ENCODE measurements at regions not wholly inside any gene's neighbourhood (a gene's known extent, or its start where the extent isn't known, plus 50 kb on each side); places are given as distances from the start of the nearest gene placed in this dataset.

DNA sequence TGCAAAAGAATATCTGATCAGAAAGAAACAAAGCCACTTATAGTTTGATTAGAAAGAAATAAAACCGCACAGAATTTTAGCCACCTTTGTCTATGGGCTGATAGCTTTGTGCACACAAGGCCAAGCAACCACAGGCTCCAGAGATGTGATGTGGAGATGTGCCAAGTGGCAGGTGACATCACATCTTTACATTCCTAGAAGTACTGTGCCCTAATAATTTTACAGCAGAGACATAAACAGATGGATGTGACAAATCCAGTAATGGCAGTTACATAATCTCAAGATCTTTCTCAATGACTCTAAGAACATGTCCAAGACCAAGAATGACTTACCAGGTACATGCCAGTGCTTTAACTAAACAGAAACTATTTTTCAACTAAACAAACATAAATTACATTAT is 159.5 kb downstream of the LTN1 start:
- H3K4me2 ChIP-seq (ENCODE audit: control insufficient read depth, extremely low read depth, insufficient read depth, low read depth, low read length) = no peak overlapping the region

DNA sequence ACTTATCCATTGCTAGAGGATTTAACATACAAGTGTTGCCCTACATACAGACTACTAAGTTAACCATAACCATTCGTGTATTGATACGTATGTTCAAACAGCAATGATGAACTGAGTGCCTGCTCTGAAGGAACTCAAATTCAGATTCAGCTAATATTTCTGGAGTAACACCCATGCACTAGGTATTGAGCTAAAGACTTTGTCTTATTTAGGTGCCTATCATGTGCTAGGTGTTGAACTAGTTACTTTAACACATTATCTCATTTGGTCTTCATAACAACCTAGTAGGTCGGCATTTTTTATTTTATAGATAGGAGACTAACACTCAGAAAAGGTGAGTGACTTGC is 160.0 kb downstream of the LTN1 start:
- no peaks in the 10 kb centered on the region for H3K9me1 ChIP-seq (ENCODE audit: control insufficient read depth, extremely low read depth, insufficient read depth, low read length)
- peaks cover 19% of the 10 kb centered on the region for H3K4me1 ChIP-seq (ENCODE audit: control insufficient read depth, extremely low read depth, insufficient read depth, low read length)
- peak overlapping the region; percentile 5 for H3K27ac ChIP-seq (ENCODE audit: control insufficient read depth, insufficient read depth, low read length)
- no peaks in the 10 kb centered on the region for H3K27me3 ChIP-seq (ENCODE audit: control insufficient read depth, extremely low read depth, insufficient read depth, low read length)
- H3K4me2 ChIP-seq (ENCODE audit: control insufficient read depth, extremely low read depth, insufficient read depth, low read depth, low read length) = peak overlapping the region; percentile 49
- DNase-seq (ENCODE audit: low read depth, low spot score) (no peak), FAIRE-seq (no peak)
- no peak overlapping the region for H2AFZ ChIP-seq (ENCODE audit: control insufficient read depth, low read length)
- no peak overlapping the region for H3K4me3 ChIP-seq (ENCODE audit: control insufficient read depth in 2 of 3, extremely low read depth in 1 of 3, insufficient read depth in 2 of 3, low read depth in 1 of 3, low read length in 3 of 3)
- no peaks in the 10 kb centered on the region for H3K9me3 ChIP-seq (ENCODE audit: control insufficient read depth, low read depth, low read length)
- TF ChIP-seq, protein P1, sequence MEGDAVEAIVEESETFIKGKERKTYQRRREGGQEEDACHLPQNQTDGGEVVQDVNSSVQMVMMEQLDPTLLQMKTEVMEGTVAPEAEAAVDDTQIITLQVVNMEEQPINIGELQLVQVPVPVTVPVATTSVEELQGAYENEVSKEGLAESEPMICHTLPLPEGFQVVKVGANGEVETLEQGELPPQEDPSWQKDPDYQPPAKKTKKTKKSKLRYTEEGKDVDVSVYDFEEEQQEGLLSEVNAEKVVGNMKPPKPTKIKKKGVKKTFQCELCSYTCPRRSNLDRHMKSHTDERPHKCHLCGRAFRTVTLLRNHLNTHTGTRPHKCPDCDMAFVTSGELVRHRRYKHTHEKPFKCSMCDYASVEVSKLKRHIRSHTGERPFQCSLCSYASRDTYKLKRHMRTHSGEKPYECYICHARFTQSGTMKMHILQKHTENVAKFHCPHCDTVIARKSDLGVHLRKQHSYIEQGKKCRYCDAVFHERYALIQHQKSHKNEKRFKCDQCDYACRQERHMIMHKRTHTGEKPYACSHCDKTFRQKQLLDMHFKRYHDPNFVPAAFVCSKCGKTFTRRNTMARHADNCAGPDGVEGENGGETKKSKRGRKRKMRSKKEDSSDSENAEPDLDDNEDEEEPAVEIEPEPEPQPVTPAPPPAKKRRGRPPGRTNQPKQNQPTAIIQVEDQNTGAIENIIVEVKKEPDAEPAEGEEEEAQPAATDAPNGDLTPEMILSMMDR (optimal IDR thresholded peaks at IDR 0.05 in 1 of 3, IDR thresholded peaks at IDR 0.05 in 1 of 3, conservative IDR thresholded peaks at IDR 0.05 in 1 of 3; ENCODE audit: extremely low read depth in 1 of 3, insufficient read depth in 2 of 3, low read length in 3 of 3) = no peak
- TF ChIP-seq EZH2 (IDR thresholded peaks at IDR 0.05; ENCODE audit: low read length) = no peak
- no peaks in the 10 kb centered on the region for H3K36me3 ChIP-seq (ENCODE audit: control insufficient read depth in 2 of 2, extremely low read depth in 1 of 2, insufficient read depth in 2 of 2, low read length in 2 of 2)
- H3K79me2 ChIP-seq (ENCODE audit: control insufficient read depth, insufficient read depth, low read length) = no peaks in the 10 kb centered on the region
- dilution Hi-C loops (cut with MboI; ENCODE audit: extremely low pct_ligation_motif_present, low sequenced_read_pairs) = no loop called here
- H4K20me1 ChIP-seq (ENCODE audit: control insufficient read depth, extremely low read depth, insufficient read depth, low read length) = no peaks in the 10 kb centered on the region
- no peak overlapping the region for H3K9ac ChIP-seq (ENCODE audit: control insufficient read depth, extremely low read depth, insufficient read depth, low read length)

More for the DNA sequence above, 159.5 kb downstream of the LTN1 start:
- Histone ChIP-seq H4K20me1 (ENCODE audit: control insufficient read depth, extremely low read depth, insufficient read depth, low read length) (no peaks in the 10 kb centered on the region), H3K4me1 (ENCODE audit: control insufficient read depth, extremely low read depth, insufficient read depth, low read length) (peaks cover 19% of the 10 kb centered on the region), H3K27me3 (ENCODE audit: control insufficient read depth, extremely low read depth, insufficient read depth, low read length) (no peaks in the 10 kb centered on the region), H3K9ac (ENCODE audit: control insufficient read depth, extremely low read depth, insufficient read depth, low read length) (no peak overlapping the region), H3K9me1 (ENCODE audit: control insufficient read depth, extremely low read depth, insufficient read depth, low read length) (no peaks in the 10 kb centered on the region), H3K27ac (ENCODE audit: control insufficient read depth, insufficient read depth, low read length) (no peak overlapping the region), H3K4me3 (ENCODE audit: control insufficient read depth in 2 of 3, extremely low read depth in 1 of 3, insufficient read depth in 2 of 3, low read depth in 1 of 3, low read length in 3 of 3) (no peak overlapping the region), H3K9me3 (ENCODE audit: control insufficient read depth, low read depth, low read length) (no peaks in the 10 kb centered on the region), H2AFZ (ENCODE audit: control insufficient read depth, low read length) (no peak overlapping the region), H3K36me3 (ENCODE audit: control insufficient read depth in 2 of 2, extremely low read depth in 1 of 2, insufficient read depth in 2 of 2, low read length in 2 of 2) (no peaks in the 10 kb centered on the region), H3K79me2 (ENCODE audit: control insufficient read depth, insufficient read depth, low read length) (no peaks in the 10 kb centered on the region)
- FAIRE-seq (no peak), DNase-seq (ENCODE audit: low read depth, low spot score) (no peak)
- TF ChIP-seq EZH2 (IDR thresholded peaks at IDR 0.05; ENCODE audit: low read length) = no peak
- TF ChIP-seq, protein P1 (optimal IDR thresholded peaks at IDR 0.05 in 1 of 3, IDR thresholded peaks at IDR 0.05 in 1 of 3, conservative IDR thresholded peaks at IDR 0.05 in 1 of 3; ENCODE audit: extremely low read depth in 1 of 3, insufficient read depth in 2 of 3, low read length in 3 of 3) = no peak
- dilution Hi-C loops (cut with MboI; ENCODE audit: extremely low pct_ligation_motif_present, low sequenced_read_pairs) = no loop called here
